ENCODE measurements at regions not wholly inside any gene's neighbourhood (a gene's known extent, or its start where the extent isn't known, plus 50 kb on each side); places are given as distances from the start of the nearest gene placed in this dataset.

DNA sequence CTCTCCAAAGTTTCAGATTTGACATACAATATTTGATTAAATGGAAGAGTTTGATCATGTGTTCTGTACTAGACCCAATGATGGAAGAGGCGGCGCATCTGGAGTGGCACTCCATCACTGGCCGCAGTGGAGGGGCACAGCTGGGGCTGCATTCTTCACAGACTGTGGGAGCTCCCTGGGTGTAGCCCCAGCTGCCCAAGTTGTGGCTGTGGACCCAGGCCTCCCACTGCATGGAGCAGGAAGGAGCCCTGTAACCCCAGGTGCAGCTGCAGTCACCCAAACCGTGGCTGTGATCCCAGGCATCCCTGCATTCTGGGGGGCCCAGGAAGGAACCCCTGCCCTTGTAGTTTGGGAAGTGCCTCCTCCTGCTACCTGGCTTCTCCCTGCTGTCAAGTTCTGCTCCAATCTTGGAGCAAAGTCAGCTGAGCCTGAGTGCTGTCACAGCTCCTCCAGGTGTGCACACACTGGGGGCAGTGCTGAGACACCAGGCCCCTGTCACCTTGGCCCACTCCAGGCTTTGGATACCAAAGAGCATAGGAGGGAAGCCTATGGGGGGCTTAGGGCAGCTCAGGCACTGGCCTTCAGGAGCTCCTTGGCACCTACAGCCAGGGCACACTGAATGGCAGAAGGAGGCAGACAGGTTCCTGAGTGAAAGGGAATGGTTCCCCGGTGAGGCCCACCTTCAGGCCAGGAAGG is 651.9 kb upstream of the BCHE start:
- TF ChIP-seq FOXA1 (IDR thresholded peaks at IDR 0.05): no peak
- no peak for TF ChIP-seq FOXA1 (CRISPR knock-in tag; IDR thresholded peaks at IDR 0.05)
- TF ChIP-seq, protein P1, sequence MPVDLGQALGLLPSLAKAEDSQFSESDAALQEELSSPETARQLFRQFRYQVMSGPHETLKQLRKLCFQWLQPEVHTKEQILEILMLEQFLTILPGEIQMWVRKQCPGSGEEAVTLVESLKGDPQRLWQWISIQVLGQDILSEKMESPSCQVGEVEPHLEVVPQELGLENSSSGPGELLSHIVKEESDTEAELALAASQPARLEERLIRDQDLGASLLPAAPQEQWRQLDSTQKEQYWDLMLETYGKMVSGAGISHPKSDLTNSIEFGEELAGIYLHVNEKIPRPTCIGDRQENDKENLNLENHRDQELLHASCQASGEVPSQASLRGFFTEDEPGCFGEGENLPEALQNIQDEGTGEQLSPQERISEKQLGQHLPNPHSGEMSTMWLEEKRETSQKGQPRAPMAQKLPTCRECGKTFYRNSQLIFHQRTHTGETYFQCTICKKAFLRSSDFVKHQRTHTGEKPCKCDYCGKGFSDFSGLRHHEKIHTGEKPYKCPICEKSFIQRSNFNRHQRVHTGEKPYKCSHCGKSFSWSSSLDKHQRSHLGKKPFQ (CRISPR knock-in tag; IDR thresholded peaks at IDR 0.05; ENCODE audit: insufficient replicate concordance): no peak
- TF ChIP-seq, protein P2, sequence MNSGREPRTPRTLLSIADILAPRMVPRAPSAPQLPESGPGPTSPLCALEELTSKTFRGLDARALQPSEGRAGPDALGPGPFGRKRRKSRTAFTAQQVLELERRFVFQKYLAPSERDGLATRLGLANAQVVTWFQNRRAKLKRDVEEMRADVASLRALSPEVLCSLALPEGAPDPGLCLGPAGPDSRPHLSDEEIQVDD (CRISPR knock-in tag; IDR thresholded peaks at IDR 0.05; ENCODE audit: borderline replicate concordance): no peak
- no peak for TF ChIP-seq MTF1 (CRISPR knock-in tag; IDR thresholded peaks at IDR 0.05)
- no peak for TF ChIP-seq ZNF614 (CRISPR knock-in tag; IDR thresholded peaks at IDR 0.05; ENCODE audit: borderline replicate concordance)
- TF ChIP-seq FOXJ3 (CRISPR knock-in tag; IDR thresholded peaks at IDR 0.05; ENCODE audit: borderline replicate concordance): no peak
- no peak for TF ChIP-seq SRF (IDR thresholded peaks at IDR 0.05; ENCODE audit: low read depth, low read length)
- no peak for TF ChIP-seq ZNF350 (CRISPR knock-in tag; IDR thresholded peaks at IDR 0.05; ENCODE audit: borderline replicate concordance, low read depth)

All from HepG2 (cell line).